Hematopoietic multipotent progenitor cell (in vitro differentiated cells): ENCODE measurements at regions not wholly inside any gene's neighbourhood (a gene's known extent, or its start where the extent isn't known, plus 50 kb on each side); places are given as distances from the start of the nearest gene placed in this dataset.

Experiments used
- DNase-seq, 3 donors: peaks; one replicate each; pipeline ENCODE4 v3.0.0-alpha.2; 2011 to 2015; ENCODE audit warnings: low read depth in 2 of 3, low spot score in 2 of 3

GRCh38 chr18:54100920-54101470, 123.5 kb downstream of the MBD2 start:
- no peak for DNase-seq

GRCh38 chr18:54100466-54100865, 124.0 kb downstream of the MBD2 start:
- DNase-seq = no peak

- DNase-seq = no peak
Measured at GRCh38 chr18:54094474-54094873, 130.0 kb downstream of the MBD2 start.

- no peak for DNase-seq
Measured at GRCh38 chr18:54090856-54091255, 133.6 kb downstream of the MBD2 start.

GRCh38 chr18:54089749-54090459, 134.6 kb downstream of the MBD2 start:
- DNase-seq = no peak

GRCh38 chr18:54086863-54087262, 137.6 kb downstream of the MBD2 start:
- no peak for DNase-seq

- DNase-seq = peak in 1 of 3 donors; percentile 1
Measured at GRCh38 chr18:54086046-54086802, 138.2 kb downstream of the MBD2 start.

- DNase-seq = no peak
Measured at GRCh38 chr18:54080858-54081257, 143.6 kb downstream of the MBD2 start.

GRCh38 chr18:54076166-54076565, 148.3 kb downstream of the MBD2 start:
- DNase-seq = no peak

- no peak for DNase-seq
Measured at GRCh38 chr18:54075689-54076088, 148.8 kb downstream of the MBD2 start.

- DNase-seq = no peak
Measured at GRCh38 chr18:54069729-54070128, 154.7 kb downstream of the MBD2 start.

- DNase-seq = no peak
Measured at GRCh38 chr18:54060343-54061005, 164.0 kb downstream of the MBD2 start.

GRCh38 chr18:54052732-54053429, 171.6 kb downstream of the MBD2 start:
- no peak for DNase-seq

GRCh38 chr18:54052259-54052658, 172.2 kb downstream of the MBD2 start:
- no peak for DNase-seq

- DNase-seq = no peak
Measured at GRCh38 chr18:54043484-54044251, 180.8 kb downstream of the MBD2 start.

GRCh38 chr18:54035927-54036326, 188.5 kb downstream of the MBD2 start:
- DNase-seq = no peak

- DNase-seq = no peak
Measured at GRCh38 chr18:54033052-54033451, 191.4 kb downstream of the MBD2 start.

GRCh38 chr18:54032412-54032811, 192.1 kb downstream of the MBD2 start:
- DNase-seq = no peak

GRCh38 chr18:54031243-54031642, 193.2 kb downstream of the MBD2 start:
- no peak for DNase-seq

- no peak for DNase-seq
Measured at GRCh38 chr18:54030434-54030833, 194.0 kb downstream of the MBD2 start.
